COLO668 (cell line): ENCODE measurements at regions not wholly inside any gene's neighbourhood (a gene's known extent, or its start where the extent isn't known, plus 50 kb on each side); places are given as distances from the start of the nearest gene placed in this dataset.

Experiments used
- DNase-seq: peaks from one replicate; lab custom pipeline; 2025; ENCODE audit not compliant: unreplicated experiment; lab: John Stamatoyannopoulos, UW

DNA sequence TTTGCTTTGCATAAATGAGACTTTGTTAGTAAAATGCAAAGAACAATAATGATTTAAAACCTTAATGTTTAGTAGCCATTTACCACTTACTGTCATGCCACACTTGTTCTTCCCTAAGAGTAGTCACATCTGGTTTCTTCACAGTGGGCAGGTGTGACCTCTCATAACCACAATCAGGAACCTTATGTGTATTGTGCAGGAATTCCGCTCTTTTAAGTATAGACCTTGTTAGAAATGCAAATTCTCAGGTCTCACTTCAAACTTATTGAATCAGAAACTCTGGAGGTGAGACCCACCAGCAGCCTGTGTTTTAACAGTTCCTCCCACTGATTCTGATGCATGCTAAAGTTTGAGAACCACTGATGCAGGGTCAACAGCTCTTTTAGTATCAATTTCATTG lies 518.8 kb upstream of the MEX3C start:
- no peak for DNase-seq

- no peak for DNase-seq
Measured at GRCh38 chr18:51721388-51721787, 523.9 kb upstream of the MEX3C start.

DNA sequence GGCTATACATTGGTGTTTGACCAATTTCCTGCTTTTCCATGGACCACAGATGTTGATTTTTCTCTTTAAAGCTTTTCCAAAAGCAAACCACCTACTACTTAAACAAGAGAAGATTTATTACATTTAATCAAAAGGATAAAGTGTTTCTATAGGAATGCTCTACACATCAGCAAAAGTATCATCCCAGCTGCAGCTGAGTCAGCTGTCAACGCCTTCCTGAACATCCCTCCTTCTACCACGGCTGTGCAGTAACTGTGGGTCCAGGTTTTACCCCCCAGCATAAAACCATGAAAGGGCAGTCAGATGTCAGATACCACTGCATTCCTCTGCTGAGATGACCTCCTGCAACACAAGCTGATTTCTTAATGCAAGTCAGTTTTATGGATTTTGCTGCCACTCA lies 524.5 kb upstream of the MEX3C start:
- no peak for DNase-seq

DNA sequence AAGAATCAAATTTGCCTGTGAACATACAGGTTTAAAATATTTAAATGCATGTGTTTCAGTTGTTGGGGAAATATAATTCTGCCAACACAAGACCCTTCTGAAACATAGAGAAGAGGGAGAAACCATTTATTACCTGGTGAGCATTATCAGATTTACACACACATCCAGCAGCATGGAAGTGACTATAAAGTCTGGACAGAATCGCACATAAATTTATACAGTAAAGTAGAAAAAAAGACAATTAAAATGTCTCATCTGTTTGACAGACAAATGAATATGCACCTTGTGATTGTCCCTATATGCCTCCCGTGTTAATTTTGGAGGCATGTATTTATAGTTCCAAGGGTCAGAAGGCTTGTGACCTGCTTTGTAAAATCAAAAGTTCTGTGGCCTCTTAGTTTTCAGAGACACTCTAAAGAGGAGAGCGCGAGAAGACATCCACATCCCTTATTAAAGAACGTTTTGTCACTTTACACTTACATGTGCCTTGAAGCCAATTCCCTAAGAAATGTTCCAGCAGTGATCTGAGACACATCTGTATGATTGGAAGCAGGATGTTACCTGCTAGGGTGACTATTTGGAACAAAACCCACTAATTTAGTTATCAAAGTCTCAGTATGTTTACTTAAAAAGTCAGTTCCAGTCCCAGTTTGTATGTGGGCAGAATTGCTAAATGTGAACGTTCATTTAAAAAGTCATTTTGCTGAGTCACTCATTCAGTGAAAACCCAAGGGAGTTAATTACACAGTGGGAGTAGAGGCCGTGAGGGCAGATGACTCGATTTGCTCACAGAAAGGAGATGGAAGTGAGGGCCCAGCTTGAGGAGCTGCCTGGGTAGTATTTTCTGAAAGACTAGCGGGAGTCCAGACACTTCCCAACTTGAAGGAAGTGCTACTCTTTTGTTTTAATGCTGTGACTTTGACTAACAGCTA lies 527.6 kb upstream of the MEX3C start:
- no peak for DNase-seq

DNA sequence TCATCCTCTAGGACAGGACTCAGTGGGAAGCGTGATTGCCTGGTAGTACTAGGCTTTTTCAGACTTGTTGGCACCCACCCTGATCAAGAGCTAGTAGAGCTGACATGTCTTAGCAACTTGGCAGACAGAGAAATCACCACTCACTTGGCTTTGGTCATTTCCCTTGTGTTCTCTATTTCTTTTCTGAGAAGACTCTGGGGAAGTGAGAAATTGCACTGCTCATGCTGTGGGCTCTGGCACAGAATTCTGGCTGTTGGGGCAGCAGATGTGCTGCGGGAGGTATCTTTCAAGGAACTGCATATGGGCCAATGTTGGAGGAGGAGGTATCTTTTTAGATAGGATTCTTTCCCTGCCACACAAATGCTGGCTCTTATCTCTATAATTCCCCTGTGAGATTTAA lies 529.1 kb upstream of the MEX3C start:
- DNase-seq: no peak

- DNase-seq: no peak
Measured at GRCh38 chr18:51727780-51728179, 530.3 kb upstream of the MEX3C start.

GRCh38 chr18:51731070-51731469 lies 533.6 kb upstream of the MEX3C start:
- no peak for DNase-seq

- DNase-seq: no peak
Measured at GRCh38 chr18:51734576-51734975, 537.1 kb upstream of the MEX3C start.

DNA sequence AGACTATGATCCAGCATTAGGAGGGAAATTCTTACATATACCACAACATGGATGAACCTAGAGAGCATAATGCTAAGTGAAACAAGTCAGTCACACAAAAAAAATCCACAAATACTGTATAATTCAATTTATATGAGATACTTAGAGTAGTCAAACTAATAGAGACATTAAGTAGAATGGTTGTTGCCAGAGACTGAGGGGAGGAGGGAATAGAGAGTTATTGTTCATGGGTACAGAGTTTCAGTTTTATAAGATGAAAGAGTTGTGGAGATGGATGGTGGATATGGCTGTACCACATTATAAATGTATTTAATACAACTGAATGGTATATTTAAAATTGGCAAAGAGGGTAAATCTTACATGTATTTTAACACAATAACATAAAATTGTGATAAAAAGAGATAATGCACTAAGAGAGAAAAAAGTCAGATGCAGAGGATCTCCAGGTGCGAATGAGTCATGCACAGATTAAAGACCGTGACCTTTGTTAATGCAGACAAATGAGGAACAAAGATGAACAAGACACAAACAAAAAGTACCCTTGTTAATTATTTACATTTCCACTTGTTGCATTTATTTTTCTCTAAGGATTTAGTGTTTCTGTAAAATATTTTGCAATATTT lies 541.7 kb upstream of the MEX3C start:
- no peak for DNase-seq

DNA sequence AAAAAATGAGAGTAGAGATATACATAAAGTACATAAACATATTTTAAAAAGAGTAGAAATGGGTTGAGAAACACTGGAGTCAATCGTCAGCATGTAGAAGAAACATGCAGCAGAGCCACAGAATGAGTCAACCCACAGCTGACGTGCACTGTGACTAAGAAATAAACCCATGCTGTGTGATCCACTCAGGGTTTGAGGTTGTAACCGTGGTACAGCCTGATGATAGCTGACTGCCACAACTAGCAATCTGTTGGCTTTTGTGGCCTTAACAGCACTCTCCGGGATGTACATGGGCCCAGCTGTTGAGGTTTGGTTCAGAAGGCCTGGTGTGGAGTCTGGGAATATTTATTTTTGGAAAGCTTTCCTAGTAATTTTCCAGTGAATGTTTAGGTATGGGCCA lies 554.4 kb upstream of the MEX3C start:
- DNase-seq: no peak

DNA sequence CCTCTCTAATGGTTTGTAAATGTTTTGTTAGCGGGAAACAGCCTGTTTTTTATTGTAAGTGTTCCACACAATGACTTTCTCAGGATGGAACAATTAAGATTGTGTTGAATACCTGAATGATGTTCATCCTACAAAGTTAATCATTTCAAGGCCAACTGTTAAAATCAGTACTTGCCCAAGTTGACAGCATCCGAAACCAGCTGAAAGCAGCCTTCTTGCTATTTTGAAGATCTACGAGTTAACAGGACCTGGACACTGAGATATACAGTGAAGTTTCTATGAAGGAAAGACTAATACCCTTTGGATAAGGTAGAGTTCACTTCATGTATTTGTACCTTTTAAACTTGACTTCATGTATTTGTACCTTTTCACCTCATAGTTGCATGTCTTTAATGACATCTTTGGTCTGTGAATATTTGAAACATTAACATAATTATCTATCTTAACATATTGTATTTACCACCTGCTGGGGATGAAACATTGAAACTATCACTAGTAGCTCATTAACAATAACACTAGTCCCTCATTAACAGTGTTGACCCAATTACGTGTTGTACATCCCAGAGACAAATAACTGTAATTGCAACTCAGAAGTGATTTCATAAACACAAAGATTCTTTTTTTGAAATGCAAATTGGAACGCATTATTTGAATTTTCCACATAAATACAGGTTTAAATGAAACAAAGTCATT lies 556.0 kb upstream of the MEX3C start:
- no peak for DNase-seq

DNA sequence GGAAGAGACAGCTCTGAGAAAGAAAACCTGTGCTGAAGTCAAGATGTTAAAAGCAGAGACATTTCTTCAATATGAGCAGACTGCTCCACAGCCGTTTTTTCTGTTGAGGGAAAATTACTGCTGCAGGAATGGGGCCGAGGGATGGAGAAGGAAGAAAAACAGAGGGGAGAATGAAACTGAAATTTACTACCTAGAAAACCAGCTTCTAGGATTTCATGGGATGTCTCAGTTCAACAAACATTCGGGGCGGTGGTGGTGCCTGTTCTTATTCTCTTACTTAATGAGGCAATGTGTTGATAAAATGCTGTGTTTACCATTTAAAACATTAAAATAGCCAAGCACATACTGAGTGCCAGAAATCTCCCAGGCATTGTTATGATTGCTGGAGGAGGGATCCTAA lies 557.1 kb upstream of the MEX3C start:
- no peak for DNase-seq

DNA sequence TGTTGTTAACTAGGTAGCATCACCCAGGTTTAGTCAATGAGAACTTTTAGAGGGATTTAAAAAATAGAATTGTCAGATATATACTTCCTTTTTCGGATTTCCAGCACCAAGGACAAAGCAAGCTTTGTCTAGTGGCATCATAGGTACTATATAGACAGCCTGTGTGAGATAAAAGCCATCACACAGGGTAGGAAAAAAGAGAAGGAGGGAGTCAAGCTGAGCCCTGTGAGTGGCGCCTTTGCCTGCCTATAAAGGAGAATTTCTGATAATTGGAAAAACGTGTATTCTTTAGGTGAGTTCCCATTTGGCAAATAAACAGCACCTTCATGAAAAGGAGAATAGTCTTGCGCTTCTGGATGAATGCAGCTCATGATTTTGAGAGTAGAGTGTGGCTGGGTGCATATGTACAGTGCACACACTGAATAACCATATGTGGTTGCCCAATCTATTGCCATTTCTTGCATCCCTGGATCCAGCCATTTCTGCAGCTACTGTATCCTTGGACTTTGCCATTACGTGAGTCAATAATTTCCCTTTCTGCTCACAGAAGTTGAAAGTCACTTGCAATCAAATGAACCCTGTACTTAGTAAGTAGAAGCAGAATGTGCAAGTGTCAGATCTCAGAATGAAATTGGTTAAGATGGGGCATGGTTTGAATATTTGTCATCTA lies 559.9 kb upstream of the MEX3C start:
- DNase-seq: no peak

GRCh38 chr18:51762373-51762772 lies 564.9 kb upstream of the MEX3C start:
- DNase-seq: no peak

- DNase-seq: no peak
Measured at GRCh38 chr18:51765606-51766360, 568.3 kb upstream of the MEX3C start.

DNA sequence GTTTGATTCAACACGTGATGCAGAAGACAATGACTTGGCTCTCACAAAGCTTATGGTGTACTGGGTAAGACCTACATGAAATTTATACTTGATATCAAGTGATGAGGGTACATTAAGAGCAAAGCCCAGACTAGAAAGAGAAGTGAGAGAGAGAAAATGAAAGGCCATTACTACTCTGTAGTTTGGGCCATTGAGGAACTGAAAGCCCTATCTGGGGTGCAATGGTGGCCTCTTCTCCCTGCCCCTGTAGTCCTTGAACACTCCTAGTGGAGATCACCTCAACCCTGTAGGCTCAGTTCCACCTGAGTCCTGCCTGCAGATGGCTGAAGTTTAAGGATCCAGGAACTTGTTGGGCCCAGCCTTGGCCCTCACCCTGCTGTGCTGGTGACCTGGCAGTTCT lies 569.8 kb upstream of the MEX3C start:
- no peak for DNase-seq

- DNase-seq: no peak
Measured at GRCh38 chr18:51778115-51778514, 561.9 kb upstream of the DCC start.

DNA sequence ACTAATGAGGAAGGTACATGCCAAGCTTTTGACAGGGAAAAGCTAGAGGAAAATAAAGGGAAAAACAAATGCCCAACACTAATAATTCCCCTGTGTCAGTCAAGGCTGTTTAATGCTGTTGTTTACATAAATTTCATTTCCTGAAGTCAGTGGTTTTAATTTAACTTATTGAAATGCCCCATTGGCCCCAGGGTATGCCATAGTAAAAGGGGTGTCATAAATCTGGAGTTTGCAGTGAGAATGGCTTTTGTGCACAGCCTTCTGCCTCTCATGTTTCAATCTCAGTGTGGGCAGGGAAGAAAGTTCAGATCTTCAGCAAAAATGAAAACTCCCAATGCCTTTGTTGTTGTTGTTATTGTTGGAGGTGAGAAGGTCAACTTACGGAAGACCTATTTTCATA lies 550.1 kb upstream of the DCC start:
- DNase-seq: no peak

GRCh38 chr18:51801514-51801913 lies 538.5 kb upstream of the DCC start:
- DNase-seq: no peak

DNA sequence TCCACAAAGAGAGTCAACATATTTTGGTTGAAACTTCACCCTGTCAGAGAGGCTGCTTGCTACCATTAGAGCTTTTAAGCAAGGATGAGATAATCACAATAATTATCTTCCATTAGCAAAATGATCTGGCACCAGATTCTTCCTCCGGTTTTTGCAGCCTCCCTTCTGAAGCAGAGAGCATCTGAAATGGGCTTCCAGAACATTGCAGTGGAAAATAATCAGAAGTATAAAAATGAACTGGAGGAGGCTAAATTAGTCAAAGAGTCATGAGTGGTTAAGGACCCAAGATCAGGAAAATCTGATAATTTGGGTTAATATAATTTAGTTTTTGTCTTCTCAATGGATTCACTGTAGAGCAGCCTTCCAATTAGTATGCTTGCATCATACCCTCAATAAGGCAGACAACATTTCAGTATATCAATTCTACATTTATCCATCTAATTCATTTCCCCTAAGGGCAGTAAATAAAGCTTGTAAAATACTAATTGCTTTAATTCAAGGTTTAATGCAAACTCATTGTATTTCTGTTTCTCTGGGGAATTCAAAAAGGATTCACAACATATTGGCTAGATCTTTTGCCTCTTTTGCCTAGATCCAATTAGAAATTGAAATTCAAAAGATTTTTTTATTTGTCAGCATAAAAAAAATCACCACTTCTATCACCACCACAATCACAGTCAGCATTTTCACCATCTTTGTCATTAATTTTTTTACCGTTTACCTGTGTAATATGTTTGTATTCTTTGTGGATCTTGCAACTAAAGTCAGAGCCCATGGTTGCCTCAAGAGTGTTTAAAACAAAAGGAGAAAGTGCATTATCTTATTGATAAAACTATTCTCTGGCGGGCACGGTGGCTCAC lies 537.2 kb upstream of the DCC start:
- no peak for DNase-seq
